Stimulated activated naive CD8-positive, alpha-beta T cell treated with anti-CD3 and anti-CD28 coated beads, Interleukin-15, amount 100 ng/mL, for 72 hours (primary cell): ENCODE measurements at regions not wholly inside any gene's neighbourhood (a gene's known extent, or its start where the extent isn't known, plus 50 kb on each side); places are given as distances from the start of the nearest gene placed in this dataset.

ENCODE experiments used
- ATAC-seq: fragments of 150-1000 bp; cut with Tn5 transposase; 2 replicates; pipeline ENCODE4 v1.10.0; 2021; ENCODE audit warnings: mild to moderate bottlenecking, moderate library complexity
- DNase-seq, 2 donors: peaks; one replicate each; pipeline ENCODE4 v3.0.0; 2021 to 2022
- H3K27ac Mint-ChIP-seq, 2 donors: one replicate each; pipeline ENCODE4 v1.8.0; 2022; ENCODE audit warnings: mild to moderate bottlenecking in 2 of 2, mixed read lengths in 2 of 2, moderate library complexity in 2 of 2
- H3K27me3 Mint-ChIP-seq: one replicate; pipeline ENCODE4 v1.8.0; 2022; ENCODE audit warnings: mixed read lengths
- H3K4me1 Mint-ChIP-seq: one replicate; pipeline ENCODE4 v1.8.0; 2022; ENCODE audit warnings: mild to moderate bottlenecking, mixed read lengths
- H3K4me3 Mint-ChIP-seq, 2 donors: one replicate each; pipeline ENCODE4 v1.8.0; 2022; ENCODE audit warnings: mild to moderate bottlenecking in 2 of 2, mixed read lengths in 2 of 2, moderate library complexity in 1 of 2
- H3K9me3 Mint-ChIP-seq, 2 donors: one replicate each; pipeline ENCODE4 v1.8.0; 2022; ENCODE audit warnings: mixed read lengths in 2 of 2

DNA sequence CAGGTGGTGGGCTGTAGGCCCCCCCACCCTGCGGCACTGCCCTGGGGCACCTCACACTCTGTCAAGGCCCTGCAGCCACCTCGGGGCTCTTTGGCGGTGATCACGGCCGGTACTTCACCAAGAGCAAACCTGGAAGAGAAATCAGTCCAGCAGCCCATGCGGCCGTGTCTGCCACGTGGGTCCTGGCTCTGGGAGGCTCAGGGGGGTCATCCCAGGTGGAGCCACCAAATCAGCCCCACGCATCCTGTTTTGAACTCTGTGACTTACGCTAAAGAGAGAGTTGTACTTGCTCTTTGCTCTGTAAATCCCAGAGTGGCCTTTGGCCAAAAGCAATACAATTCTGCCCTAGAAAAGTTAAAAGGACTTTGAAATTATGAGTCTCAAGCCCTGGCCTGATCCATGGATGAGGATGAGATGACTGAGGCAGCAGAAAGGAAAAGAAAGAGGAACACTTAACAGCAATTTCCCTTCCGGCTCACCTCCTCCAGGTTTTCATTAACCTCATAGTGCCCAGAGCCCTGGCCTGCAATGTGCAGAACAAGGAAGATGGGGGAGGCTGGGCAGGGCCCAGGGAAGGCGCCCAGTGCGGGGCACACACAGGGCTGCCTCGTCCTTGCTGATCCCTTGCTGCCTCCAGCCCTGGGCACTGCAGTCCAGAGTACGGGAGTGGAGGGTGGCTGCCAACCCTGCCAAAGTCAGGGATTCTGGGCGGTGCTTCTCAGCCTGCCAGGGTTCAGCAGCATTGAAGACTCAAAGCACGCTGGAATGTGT lies 337.0 kb downstream of the MATN1 start:
- H3K27ac Mint-ChIP-seq: no peak overlapping the region
- H3K4me3 Mint-ChIP-seq: no peak overlapping the region
- peaks cover 35% of the 10 kb centered on the region for H3K27me3 Mint-ChIP-seq
- ATAC-seq (no peak), DNase-seq (no peak)
- no peaks in the 10 kb centered on the region for H3K4me1 Mint-ChIP-seq
- H3K9me3 Mint-ChIP-seq: no peaks in the 10 kb centered on the region

DNA sequence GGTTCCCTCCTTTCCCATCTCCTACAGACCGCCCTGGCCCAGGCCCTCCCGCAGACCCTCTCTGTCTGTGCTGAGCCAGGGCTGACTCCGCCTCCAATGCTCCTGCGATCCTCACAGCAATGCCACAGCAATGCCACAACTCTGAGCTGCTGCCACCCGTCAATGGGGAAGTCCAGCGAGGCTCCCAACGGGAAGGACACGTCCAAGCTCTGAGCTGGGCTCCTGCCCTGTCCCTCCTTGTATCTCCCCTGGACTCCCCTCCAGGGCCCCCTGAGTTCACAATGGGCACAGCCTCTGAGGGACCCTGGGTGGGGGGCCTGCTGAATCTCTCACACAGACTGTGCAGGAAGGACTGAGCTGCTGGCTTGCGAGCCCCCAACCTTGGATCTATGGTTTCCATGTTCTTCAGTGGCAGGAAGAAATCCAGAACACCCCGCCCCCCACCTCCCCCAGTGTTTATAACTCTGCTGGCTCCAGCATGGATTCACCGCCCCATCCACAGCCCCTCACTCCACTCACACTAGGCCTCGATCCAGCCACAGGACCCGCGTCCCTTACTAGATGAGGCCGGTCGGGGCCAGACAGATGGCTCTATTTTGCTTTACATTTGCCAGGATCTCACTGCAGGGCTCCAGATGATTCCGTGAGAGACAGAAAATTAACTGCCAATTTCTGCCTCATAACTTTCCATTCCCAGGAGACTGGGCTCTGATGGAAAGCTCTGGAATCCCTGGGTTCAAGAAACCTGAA lies 338.0 kb downstream of the MATN1 start:
- DNase-seq (no peak), ATAC-seq (no peak)
- Mint-ChIP-seq H3K9me3 (no peaks in the 10 kb centered on the region), H3K4me3 (no peak overlapping the region), H3K4me1 (peaks cover 3% of the 10 kb centered on the region), H3K27ac (no peak overlapping the region), H3K27me3 (peaks cover 36% of the 10 kb centered on the region)

DNA sequence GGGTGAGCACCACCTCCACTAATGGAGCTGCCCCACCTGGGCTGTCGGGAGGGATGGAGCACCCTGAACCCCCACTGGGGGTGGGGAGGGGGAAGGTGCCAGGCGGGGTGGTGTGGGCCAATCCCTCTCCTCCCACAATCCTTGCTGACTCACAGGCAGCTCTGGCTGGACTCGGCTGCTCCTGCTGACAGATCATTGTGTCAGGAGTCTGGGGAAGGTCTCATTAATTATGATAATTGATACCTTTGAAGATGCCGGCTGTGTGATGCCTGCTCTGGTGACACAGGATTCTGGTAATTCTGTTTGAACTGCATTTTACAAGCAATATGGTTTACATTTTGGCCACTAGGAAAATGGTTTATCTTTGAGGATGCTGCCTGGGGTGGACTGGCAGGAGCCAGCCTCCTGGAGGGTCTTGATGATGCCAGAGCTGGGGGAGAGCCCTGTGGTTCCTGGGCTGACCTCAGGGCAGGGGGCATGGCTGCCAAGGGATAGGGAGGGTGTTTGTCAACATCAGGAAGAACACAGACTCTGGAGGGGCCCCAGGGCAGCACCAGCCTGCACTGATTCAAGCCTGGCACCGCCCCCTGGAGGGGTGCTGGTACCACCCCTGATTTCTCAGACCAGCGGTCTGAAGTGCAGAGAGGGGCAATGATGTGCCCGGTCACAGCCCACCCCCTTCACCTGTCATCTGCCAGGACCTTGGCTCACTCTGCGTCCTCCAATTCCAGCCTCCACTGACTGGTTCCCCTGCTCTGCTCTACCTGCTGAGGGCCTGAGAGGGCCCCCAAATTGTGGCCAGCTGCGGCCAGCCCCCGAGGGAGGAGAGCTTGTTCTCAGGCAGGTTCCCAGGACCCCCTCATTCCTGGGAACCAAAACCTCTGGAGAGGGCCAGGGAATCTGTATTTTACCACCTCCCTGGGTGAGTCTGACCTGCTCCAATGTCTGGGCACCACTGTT lies 338.8 kb downstream of the MATN1 start:
- Mint-ChIP-seq H3K9me3 (no peaks in the 10 kb centered on the region), H3K27ac (no peak overlapping the region), H3K4me3 (no peak overlapping the region), H3K27me3 (peaks cover 36% of the 10 kb centered on the region), H3K4me1 (peaks cover 9% of the 10 kb centered on the region)
- DNase-seq (no peak), ATAC-seq (no peak)

DNA sequence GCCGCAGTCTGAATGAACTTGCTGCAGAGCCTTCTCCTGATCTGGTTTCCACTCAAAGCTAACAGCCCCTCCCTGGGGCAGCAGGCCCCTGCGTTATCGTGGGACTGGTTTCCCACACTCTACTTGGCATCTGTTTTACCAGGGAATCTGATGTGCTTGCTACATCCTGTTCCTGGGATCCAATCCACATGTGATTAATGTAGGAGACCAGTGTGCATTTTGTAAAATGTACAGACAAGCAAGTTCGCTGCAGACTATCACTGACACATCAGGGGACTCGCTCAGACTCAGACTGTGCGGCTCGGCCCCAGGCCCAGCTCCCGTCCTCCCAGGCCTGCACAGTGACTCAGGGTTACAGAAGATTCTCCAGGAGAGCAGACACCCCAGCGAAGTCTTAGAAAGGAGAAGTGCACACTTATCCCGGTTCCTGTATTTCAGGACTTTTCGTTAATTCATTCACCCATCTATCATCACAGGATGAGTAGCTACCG lies 340.1 kb downstream of the MATN1 start:
- DNase-seq: no peak

DNA sequence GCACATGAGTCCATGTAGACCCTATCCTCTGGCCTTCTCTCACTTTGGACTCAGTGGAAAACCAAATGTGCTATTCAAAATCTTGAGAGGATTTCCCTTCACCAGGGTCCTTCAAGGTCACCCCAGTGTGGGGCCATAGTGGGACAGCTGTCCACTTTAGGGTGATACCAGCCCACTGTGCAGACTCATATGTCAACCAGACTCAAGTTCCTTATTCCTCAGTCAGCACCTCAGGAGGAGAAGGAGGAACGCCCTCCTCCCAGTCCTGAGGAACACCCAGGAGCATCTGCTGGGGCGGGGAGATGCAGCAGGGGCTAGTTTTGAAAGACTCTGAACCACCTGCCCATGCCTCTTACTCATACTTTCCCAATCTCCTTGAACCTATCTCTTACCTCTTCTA lies 340.9 kb downstream of the MATN1 start:
- DNase-seq (no peak), ATAC-seq (no peak)
- no peak overlapping the region for H3K4me3 Mint-ChIP-seq
- peaks cover 9% of the 10 kb centered on the region for H3K4me1 Mint-ChIP-seq
- no peak overlapping the region for H3K27ac Mint-ChIP-seq
- peaks cover 40% of the 10 kb centered on the region for H3K27me3 Mint-ChIP-seq
- no peaks in the 10 kb centered on the region for H3K9me3 Mint-ChIP-seq

More for the DNA sequence above, 340.1 kb downstream of the MATN1 start:
- Mint-ChIP-seq H3K9me3 (no peaks in the 10 kb centered on the region), H3K27me3 (peaks cover 39% of the 10 kb centered on the region), H3K4me1 (peaks cover 9% of the 10 kb centered on the region), H3K27ac (no peak overlapping the region), H3K4me3 (no peak overlapping the region)
- ATAC-seq: no peak

DNA sequence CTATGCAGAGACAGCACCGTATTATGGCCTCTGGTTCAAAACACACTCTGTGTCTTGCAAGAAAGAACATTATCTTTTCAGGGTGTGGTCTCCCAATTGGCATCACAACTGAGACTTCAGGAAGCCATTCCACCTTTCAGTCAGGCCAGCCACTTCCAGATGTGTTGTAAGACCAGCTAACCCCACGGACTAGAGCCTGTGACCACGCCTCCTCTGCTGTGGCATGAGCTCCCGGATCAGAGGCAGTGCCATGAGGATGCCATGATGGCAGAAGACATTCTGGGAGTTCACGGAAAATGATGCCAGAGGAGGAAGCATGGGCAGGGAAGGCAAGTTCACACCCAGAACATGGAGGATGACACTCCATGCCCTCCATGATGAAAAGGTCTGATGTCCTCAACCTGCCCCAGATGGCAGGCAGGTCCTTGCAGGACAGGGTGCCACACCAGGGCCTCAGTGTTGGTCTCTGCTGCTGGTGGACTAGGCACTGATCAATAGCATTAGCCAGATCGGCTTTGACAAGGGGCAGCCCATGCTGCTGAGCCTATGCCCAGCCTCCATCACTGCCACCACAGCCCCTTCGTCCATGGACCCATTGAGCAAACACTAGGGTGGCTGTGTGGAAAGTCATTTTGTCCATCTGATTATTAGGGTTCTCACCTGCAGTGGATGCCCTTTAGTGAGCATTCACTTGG lies 341.6 kb downstream of the MATN1 start:
- ATAC-seq: no peak
- no peak overlapping the region for H3K4me3 Mint-ChIP-seq
- H3K4me1 Mint-ChIP-seq: peaks cover 9% of the 10 kb centered on the region
- H3K27me3 Mint-ChIP-seq: peaks cover 44% of the 10 kb centered on the region
- DNase-seq: no peak
- H3K27ac Mint-ChIP-seq: no peak overlapping the region
- no peaks in the 10 kb centered on the region for H3K9me3 Mint-ChIP-seq

DNA sequence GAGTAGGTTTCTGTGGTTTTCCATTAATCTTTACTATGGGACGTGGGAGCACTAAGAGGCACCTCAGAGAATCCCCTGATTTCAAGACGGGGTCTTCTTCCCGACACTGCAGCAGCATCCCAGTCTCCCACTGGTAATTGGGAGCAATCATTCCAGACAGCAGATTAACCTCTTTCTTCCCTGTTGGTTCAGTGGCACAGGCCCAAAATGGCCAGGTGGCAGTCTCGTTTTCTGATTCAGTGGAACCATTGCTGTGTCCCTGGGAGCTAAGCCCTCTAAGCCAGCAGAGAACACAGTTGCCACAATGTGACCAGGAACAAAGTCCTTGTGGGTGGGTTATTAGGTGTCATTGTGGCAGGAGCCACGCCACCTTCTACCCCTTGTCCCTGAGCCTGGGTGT lies 342.1 kb downstream of the MATN1 start:
- Mint-ChIP-seq H3K4me1 (peaks cover 9% of the 10 kb centered on the region), H3K9me3 (no peaks in the 10 kb centered on the region), H3K27ac (no peak overlapping the region), H3K27me3 (peaks cover 48% of the 10 kb centered on the region), H3K4me3 (no peak overlapping the region)
- ATAC-seq (no peak), DNase-seq (no peak)

DNA sequence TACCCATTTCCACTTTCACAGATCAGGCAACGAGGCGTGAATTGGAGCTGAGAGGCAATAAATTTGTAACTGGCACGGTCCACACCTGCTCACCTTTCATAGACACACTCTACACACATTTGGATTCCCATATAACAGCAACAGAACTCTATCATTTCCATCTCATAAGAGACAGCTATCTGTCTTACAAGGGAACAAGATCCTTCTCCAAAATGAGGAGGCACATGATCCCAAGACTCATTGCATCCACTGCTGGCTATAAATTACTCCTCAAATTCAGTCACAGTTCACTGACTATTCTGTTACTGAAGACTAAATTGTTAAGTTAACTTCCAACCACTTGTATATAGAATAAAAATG lies 342.8 kb downstream of the MATN1 start:
- peaks cover 9% of the 10 kb centered on the region for H3K4me1 Mint-ChIP-seq
- H3K9me3 Mint-ChIP-seq: no peaks in the 10 kb centered on the region
- peaks cover 54% of the 10 kb centered on the region for H3K27me3 Mint-ChIP-seq

DNA sequence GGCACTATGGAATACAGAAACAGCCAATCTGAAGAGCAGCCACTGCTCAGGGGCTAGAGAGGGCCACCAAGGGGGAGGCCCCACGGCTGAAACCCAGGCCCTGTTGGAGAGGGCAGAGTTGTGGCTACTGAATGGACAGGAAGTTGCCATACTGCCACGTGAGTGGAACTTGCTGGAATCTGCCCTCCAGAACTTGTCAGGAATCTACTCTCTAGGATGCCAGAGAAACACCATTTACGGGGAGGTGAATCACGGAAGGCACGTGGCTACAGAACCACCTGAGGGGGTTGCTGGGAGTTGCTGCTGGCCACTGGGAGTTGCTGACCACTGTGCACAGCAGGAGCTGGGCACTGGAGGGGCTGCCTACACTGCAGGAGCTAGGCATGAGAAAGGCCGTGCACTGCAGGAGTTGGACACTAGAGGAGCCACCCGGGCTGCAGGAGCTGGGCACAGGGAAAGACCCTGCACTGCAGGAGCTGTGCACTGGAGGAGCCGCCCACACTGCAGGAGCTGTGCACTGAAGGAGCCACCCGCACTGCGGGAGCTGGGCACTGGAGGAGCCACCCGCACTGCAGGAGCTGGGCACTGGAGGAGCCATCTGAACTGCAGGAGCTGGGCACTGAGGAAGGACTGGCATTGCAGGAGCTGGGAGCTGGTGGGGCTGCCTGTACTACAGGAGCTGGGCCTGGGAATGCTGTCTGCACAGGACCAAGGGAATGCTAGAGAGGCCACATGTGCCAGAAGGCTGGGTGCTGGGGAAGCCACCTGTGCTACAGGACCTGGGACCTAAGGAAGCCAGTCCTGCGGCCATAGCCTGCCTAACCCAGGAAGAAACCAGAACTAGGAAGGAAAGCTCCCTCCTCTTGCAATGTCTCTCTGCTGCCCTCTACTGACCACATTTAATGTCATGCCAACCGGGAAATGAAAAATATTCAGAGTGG lies 343.4 kb downstream of the MATN1 start:
- ATAC-seq (peak; percentile 53), DNase-seq (peak; percentile 26 to 48)
- no peak overlapping the region for H3K27ac Mint-ChIP-seq
- no peaks in the 10 kb centered on the region for H3K9me3 Mint-ChIP-seq
- H3K4me1 Mint-ChIP-seq: peaks cover 9% of the 10 kb centered on the region
- peaks cover 48% of the 10 kb centered on the region for H3K27me3 Mint-ChIP-seq
- no peak overlapping the region for H3K4me3 Mint-ChIP-seq

More for the DNA sequence above, 342.8 kb downstream of the MATN1 start:
- ATAC-seq (no peak), DNase-seq (no peak)
- Mint-ChIP-seq H3K4me3 (no peak overlapping the region), H3K27ac (no peak overlapping the region)

DNA sequence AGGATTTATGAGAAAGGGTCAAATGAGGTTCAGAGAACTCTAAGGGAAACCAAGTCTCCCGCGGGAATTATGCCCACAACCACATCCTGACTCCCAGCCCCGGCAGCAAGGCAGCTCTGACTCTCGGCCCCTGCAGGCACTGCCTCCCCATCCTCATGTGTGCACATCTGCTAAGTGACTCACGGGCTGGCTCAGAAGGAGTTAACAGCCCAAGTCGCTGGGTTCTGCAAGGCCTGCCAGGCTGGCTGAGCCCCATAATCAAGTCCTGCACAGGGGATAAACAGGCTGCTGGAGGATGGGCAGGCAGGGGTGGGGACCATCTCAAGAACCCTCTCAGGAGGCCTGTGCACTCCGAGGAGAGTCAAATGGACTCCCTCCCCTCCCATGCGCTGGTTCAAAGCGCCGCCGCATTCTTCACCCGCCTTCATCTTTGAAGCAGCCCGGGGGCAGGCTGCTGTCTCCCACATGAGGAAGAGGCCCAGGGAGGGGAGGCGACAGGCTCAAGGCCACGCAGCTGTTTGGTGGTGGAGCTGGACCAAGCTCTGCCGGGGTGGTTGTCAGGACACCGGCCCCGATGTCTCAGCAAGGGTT lies 344.3 kb downstream of the MATN1 start:
- DNase-seq (no peak), ATAC-seq (no peak)
- Mint-ChIP-seq H3K27ac (no peak overlapping the region), H3K27me3 (peaks cover 48% of the 10 kb centered on the region), H3K4me1 (peaks cover 9% of the 10 kb centered on the region), H3K4me3 (no peak overlapping the region), H3K9me3 (no peaks in the 10 kb centered on the region)

DNA sequence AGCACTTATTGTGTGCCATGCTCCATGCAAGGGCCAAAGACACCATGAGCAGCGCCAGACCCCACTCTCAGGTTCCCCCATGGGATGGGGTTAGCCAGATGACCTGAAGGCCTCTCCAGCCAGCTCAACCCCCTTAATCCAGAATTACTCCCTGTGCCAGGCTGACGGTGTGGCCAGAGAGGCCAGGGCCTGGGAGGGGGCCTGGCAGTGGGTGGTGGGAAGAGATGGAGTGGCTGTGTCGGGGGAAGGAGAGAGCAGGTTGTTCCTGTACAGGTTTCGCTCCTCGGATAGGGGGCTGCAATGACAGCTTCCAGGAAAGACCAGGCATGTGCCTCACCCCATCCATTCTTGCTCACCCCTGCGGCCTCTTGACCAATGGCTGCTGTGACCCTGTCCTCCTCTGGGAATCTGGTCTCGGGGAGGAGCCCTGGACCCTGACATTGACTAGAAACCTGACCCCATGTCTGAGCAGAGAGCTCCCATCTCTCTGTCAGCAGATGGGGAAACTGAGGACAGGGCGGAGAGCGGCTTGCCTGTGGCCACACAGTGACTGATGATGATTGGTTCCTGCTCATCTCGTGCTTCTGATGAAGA lies 345.3 kb downstream of the MATN1 start:
- H3K9me3 Mint-ChIP-seq: no peaks in the 10 kb centered on the region
- no peak for DNase-seq
- peaks cover 58% of the 10 kb centered on the region for H3K27me3 Mint-ChIP-seq
- no peak for ATAC-seq
- peaks cover 9% of the 10 kb centered on the region for H3K4me1 Mint-ChIP-seq
- no peak overlapping the region for H3K27ac Mint-ChIP-seq
- no peak overlapping the region for H3K4me3 Mint-ChIP-seq

DNA sequence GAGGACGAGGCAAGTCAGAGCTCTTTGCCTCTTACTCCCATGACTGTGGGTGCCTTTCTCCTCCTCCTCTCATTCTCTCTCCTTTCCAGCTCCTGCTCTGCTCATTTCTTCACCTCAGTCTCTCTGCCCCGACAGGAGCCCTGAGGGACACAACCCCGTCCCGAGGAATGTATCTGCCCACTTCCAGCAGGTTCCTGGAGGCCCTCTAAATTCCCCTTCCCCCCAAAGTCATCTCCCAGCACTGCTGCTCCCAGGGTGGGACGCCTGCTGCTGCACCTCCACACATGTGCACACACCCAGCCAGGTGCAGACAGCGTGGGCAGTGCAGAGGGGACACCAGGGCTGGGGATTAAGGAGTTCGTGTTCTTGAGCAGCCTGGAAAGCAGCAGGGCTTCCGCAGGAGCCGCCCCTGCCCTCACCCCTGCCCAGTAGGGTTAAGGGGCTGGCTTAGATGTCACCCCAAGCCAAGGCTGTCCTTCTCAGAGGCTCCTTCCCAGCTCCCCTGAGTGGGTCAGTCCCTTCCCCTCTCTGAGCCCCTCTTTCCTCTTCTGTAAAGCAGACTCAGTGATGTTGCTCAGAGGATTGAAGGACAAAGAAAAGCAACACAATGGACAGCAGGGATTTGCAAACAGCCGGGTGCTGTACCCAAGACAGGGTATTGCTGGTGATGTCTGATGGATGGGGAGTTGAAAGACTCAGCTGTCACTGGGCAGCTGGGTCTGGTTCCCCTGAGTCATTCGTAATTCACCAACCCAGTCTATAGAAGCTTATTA lies 346.0 kb downstream of the MATN1 start:
- Mint-ChIP-seq H3K4me1 (peaks cover 9% of the 10 kb centered on the region), H3K9me3 (no peaks in the 10 kb centered on the region), H3K27ac (no peak overlapping the region), H3K4me3 (no peak overlapping the region), H3K27me3 (peaks cover 64% of the 10 kb centered on the region)
- ATAC-seq: no peak
- no peak for DNase-seq
